Limb (tissue), 2 donors: ENCODE measurements at regions not wholly inside any gene's neighbourhood (a gene's known extent, or its start where the extent isn't known, plus 50 kb on each side); places are given as distances from the start of the nearest gene placed in this dataset.
A peak's percentile ranks its signal among the peaks of the same experiment; 100 is the strongest.

ENCODE experiments used
- DNase-seq, 2 donors: peaks; one replicate each; pipeline ENCODE4 v3.0.0-alpha.2; 2016; ENCODE audit errors: extremely low spot score in 2 of 2

GRCh38 chr4:138028923-138029322, 213.2 kb downstream of the SLC7A11 start:
- DNase-seq: no peak

- peak in 1 of 2 donors; percentile 50 for DNase-seq
Observed at GRCh38 chr4:138021139-138021830, 220.9 kb downstream of the SLC7A11 start.

GRCh38 chr4:138014590-138015288, 227.4 kb downstream of the SLC7A11 start:
- DNase-seq: peak in 1 of 2 donors; percentile 65

GRCh38 chr4:138013625-138014024, 228.5 kb downstream of the SLC7A11 start:
- no peak for DNase-seq

GRCh38 chr4:138010639-138011038, 231.5 kb downstream of the SLC7A11 start:
- no peak for DNase-seq

- no peak for DNase-seq
Observed at GRCh38 chr4:138007572-138007971, 234.6 kb downstream of the SLC7A11 start.

GRCh38 chr4:138005486-138005885, 236.7 kb downstream of the SLC7A11 start:
- no peak for DNase-seq

GRCh38 chr4:138003248-138003647, 238.9 kb downstream of the SLC7A11 start:
- no peak for DNase-seq

GRCh38 chr4:137998666-137999429, 243.3 kb downstream of the SLC7A11 start:
- no peak for DNase-seq

GRCh38 chr4:137997496-137997895, 244.7 kb downstream of the SLC7A11 start:
- DNase-seq: no peak

GRCh38 chr4:137994853-137995252, 247.3 kb downstream of the SLC7A11 start:
- DNase-seq: no peak

GRCh38 chr4:137993232-137993631, 248.9 kb downstream of the SLC7A11 start:
- DNase-seq: no peak

- DNase-seq: no peak
Observed at GRCh38 chr4:137981277-137981676, 260.9 kb downstream of the SLC7A11 start.

GRCh38 chr4:137980641-137981040, 261.5 kb downstream of the SLC7A11 start:
- no peak for DNase-seq

- no peak for DNase-seq
Observed at GRCh38 chr4:137979938-137980337, 262.2 kb downstream of the SLC7A11 start.

GRCh38 chr4:137968956-137969678, 273.0 kb downstream of the SLC7A11 start:
- no peak for DNase-seq

- DNase-seq: no peak
Observed at GRCh38 chr4:137967480-137968190, 274.5 kb downstream of the SLC7A11 start.

- no peak for DNase-seq
Observed at GRCh38 chr4:137966504-137966903, 275.6 kb downstream of the SLC7A11 start.

GRCh38 chr4:137961051-137961438, 281.1 kb downstream of the SLC7A11 start:
- DNase-seq: no peak

GRCh38 chr4:137960371-137961050, 281.6 kb downstream of the SLC7A11 start:
- no peak for DNase-seq
